ENCODE measurements at regions not wholly inside any gene's neighbourhood (a gene's known extent, or its start where the extent isn't known, plus 50 kb on each side); places are given as distances from the start of the nearest gene placed in this dataset.

DNA sequence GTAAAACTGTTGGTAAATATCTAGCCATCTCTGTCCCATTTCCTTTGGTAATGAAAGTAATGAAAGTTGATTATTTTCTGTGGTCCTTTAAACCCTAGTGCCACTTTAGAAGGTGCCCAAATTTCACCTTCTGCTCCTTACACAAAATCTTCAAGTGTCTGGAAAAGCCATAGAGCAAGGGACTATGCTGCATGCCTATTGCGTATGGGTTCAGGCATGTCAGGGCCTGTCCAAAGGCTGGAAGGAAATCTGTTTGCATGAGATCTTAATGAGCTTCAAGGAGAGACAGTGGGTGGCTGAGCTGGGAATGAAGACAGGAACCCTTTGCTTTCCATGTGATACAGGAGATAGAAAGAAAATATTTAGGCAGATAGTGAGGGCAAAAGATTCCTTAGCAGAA, 66.6 kb upstream of the CCN6 start (continued):
- TF ChIP-seq ZNF331 (CRISPR knock-in tag; IDR thresholded peaks at IDR 0.05; ENCODE audit: low read depth): no peak
- no peak for TF ChIP-seq EZH2phosphoT487 (IDR thresholded peaks at IDR 0.05; ENCODE audit: unreplicated experiment)
- TF ChIP-seq CTCF (conservative IDR thresholded peaks at IDR 0.05; ENCODE audit: low read depth in 2 of 2): no peak
- TF ChIP-seq STAT1 (IDR thresholded peaks at IDR 0.05; ENCODE audit: unreplicated experiment): no peak

DNA sequence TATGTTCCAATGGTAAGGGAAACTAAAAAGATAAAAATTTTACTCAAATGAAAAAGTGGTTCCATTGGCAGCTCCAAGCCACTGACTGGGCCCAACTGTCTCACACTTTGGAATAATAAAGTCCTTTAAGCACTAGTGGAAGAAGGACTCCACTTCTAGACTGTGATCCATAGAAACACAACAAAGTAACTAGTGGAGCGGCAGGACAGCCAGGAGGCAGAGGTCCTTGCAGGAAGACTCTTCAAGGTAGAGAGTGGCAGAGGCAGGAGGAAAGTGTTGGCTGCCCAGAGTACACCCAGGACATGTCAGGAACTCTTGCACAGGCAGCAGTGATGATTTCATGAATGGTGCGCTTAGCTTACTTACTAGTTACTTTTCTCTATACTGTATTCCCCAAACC, 65.0 kb upstream of the CCN6 start:
- H3K27ac Mint-ChIP-seq: no peak overlapping the region
- TF ChIP-seq EZH2 (IDR thresholded peaks at IDR 0.05; ENCODE audit: low read depth, unreplicated experiment): no peak
- TF ChIP-seq, protein P1, sequence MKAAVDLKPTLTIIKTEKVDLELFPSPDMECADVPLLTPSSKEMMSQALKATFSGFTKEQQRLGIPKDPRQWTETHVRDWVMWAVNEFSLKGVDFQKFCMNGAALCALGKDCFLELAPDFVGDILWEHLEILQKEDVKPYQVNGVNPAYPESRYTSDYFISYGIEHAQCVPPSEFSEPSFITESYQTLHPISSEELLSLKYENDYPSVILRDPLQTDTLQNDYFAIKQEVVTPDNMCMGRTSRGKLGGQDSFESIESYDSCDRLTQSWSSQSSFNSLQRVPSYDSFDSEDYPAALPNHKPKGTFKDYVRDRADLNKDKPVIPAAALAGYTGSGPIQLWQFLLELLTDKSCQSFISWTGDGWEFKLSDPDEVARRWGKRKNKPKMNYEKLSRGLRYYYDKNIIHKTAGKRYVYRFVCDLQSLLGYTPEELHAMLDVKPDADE (IDR thresholded peaks at IDR 0.05): no peak
- TF ChIP-seq STAT1 (IDR thresholded peaks at IDR 0.05; ENCODE audit: unreplicated experiment): no peak
- no peak for TF ChIP-seq POLR2AphosphoS5 (IDR thresholded peaks at IDR 0.05; ENCODE audit: low read depth)
- no peak for TF ChIP-seq CREB1 (CRISPR knock-in tag; IDR thresholded peaks at IDR 0.05; ENCODE audit: low read depth)
- no peak for TF ChIP-seq ZNF331 (CRISPR knock-in tag; IDR thresholded peaks at IDR 0.05; ENCODE audit: low read depth)
- TF ChIP-seq REST (IDR thresholded peaks at IDR 0.05; ENCODE audit: unreplicated experiment): no peak
- no peak for TF ChIP-seq EZH2phosphoT487 (IDR thresholded peaks at IDR 0.05; ENCODE audit: unreplicated experiment)
- TF ChIP-seq NANOG (IDR thresholded peaks at IDR 0.05; ENCODE audit: borderline replicate concordance): no peak
- TF ChIP-seq, protein P2, sequence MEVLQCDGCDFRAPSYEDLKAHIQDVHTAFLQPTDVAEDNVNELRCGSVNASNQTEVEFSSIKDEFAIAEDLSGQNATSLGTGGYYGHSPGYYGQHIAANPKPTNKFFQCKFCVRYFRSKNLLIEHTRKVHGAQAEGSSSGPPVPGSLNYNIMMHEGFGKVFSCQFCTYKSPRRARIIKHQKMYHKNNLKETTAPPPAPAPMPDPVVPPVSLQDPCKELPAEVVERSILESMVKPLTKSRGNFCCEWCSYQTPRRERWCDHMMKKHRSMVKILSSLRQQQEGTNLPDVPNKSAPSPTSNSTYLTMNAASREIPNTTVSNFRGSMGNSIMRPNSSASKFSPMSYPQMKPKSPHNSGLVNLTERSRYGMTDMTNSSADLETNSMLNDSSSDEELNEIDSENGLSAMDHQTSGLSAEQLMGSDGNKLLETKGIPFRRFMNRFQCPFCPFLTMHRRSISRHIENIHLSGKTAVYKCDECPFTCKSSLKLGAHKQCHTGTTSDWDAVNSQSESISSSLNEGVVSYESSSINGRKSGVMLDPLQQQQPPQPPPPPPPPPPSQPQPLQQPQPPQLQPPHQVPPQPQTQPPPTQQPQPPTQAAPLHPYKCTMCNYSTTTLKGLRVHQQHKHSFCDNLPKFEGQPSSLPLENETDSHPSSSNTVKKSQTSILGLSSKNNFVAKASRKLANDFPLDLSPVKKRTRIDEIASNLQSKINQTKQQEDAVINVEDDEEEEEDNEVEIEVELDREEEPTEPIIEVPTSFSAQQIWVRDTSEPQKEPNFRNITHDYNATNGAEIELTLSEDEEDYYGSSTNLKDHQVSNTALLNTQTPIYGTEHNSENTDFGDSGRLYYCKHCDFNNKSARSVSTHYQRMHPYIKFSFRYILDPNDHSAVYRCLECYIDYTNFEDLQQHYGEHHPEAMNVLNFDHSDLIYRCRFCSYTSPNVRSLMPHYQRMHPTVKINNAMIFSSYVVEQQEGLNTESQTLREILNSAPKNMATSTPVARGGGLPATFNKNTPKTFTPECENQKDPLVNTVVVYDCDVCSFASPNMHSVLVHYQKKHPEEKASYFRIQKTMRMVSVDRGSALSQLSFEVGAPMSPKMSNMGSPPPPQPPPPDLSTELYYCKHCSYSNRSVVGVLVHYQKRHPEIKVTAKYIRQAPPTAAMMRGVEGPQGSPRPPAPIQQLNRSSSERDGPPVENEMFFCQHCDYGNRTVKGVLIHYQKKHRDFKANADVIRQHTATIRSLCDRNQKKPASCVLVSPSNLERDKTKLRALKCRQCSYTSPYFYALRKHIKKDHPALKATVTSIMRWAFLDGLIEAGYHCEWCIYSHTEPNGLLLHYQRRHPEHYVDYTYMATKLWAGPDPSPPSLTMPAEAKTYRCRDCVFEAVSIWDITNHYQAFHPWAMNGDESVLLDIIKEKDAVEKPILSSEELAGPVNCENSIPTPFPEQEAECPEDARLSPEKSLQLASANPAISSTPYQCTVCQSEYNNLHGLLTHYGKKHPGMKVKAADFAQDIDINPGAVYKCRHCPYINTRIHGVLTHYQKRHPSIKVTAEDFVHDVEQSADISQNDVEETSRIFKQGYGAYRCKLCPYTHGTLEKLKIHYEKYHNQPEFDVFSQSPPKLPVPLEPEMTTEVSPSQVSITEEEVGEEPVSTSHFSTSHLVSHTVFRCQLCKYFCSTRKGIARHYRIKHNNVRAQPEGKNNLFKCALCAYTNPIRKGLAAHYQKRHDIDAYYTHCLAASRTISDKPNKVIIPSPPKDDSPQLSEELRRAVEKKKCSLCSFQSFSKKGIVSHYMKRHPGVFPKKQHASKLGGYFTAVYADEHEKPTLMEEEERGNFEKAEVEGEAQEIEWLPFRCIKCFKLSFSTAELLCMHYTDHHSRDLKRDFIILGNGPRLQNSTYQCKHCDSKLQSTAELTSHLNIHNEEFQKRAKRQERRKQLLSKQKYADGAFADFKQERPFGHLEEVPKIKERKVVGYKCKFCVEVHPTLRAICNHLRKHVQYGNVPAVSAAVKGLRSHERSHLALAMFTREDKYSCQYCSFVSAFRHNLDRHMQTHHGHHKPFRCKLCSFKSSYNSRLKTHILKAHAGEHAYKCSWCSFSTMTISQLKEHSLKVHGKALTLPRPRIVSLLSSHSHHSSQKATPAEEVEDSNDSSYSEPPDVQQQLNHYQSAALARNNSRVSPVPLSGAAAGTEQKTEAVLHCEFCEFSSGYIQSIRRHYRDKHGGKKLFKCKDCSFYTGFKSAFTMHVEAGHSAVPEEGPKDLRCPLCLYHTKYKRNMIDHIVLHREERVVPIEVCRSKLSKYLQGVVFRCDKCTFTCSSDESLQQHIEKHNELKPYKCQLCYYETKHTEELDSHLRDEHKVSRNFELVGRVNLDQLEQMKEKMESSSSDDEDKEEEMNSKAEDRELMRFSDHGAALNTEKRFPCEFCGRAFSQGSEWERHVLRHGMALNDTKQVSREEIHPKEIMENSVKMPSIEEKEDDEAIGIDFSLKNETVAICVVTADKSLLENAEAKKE (CRISPR knock-in tag; IDR thresholded peaks at IDR 0.05): no peak
- peaks cover 15% of the 10 kb centered on the region for H3K9me3 Mint-ChIP-seq
- Histone ChIP-seq H3K9me2 (ENCODE audit: insufficient read depth) (peaks cover 26% of the 10 kb centered on the region), H3K4me1 (ENCODE audit: insufficient read depth) (peaks cover 3% of the 10 kb centered on the region; the same call in 1 of the 2 replicates), H4K20me1 (replicated peaks; ENCODE audit: insufficient read depth) (no peaks in the 10 kb centered on the region), H3K4me3 (no peak overlapping the region), H3K79me2 (replicated peaks; ENCODE audit: insufficient read depth) (no peaks in the 10 kb centered on the region), H3K27me3 (ENCODE audit: insufficient read depth) (no peaks in the 10 kb centered on the region), H3K27ac (ENCODE audit: low read depth) (no peak overlapping the region), H3F3A (replicated peaks; ENCODE audit: low read depth) (no peaks in the 10 kb centered on the region), H2AFZ (no peak overlapping the region), H3K36me3 (ENCODE audit: insufficient read depth) (no peaks in the 10 kb centered on the region; the same call in 1 of the 2 replicates), H3K4me2 (no peak overlapping the region)
- H3K4me1 Mint-ChIP-seq: peaks cover 25% of the 10 kb centered on the region
- no peak for ATAC-seq
- H3K4me3 Mint-ChIP-seq: no peak overlapping the region
- peaks cover 16% of the 10 kb centered on the region; the same call in 2 of the 3 replicates for H3K36me3 Mint-ChIP-seq (ENCODE audit: low read depth)
- peaks cover 4% of the 10 kb centered on the region for H3K27me3 Mint-ChIP-seq (ENCODE audit: insufficient read depth, low read depth, poor library complexity)
- no peak for DNase-seq (ENCODE audit: low spot score)

Data from GM23338 (cell line).